NCI-H146 treated with DMSO at 0.1 percent for 48 hours (cell line): ENCODE measurements at regions not wholly inside any gene's neighbourhood (a gene's known extent, or its start where the extent isn't known, plus 50 kb on each side); places are given as distances from the start of the nearest gene placed in this dataset.

ENCODE experiments used
- DNase-seq: peaks from one replicate; lab custom pipeline; 2025; ENCODE audit not compliant: unreplicated experiment; lab: John Stamatoyannopoulos, UW

DNA sequence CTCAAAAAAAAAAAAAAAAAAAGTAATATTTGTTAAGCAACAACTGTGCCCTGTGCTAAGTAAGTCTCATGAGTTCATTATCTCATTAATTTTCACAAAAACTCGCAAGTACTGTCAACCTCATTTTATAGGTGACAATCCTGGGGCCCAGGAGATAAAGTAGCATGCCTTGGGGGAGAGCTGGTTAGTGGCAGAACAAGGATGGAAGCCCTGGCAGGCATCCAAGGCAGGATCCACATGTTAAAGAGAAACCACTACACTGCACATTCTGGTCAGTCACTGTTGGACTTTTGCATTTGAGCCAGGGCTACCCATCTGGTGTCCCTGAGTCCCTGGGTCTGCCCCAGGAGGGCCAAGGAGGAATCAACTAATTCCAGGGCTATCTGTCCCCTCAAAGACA is 54.6 kb downstream of the ZFP36L2 start:
- no peak for DNase-seq

GRCh38 chr2:43170405-43171105 is 55.9 kb downstream of the ZFP36L2 start:
- no peak for DNase-seq

- no peak for DNase-seq
Observed at GRCh38 chr2:43169987-43170386, 56.4 kb downstream of the ZFP36L2 start.

GRCh38 chr2:43169099-43169945 is 57.1 kb downstream of the ZFP36L2 start:
- DNase-seq, result no peak

DNA sequence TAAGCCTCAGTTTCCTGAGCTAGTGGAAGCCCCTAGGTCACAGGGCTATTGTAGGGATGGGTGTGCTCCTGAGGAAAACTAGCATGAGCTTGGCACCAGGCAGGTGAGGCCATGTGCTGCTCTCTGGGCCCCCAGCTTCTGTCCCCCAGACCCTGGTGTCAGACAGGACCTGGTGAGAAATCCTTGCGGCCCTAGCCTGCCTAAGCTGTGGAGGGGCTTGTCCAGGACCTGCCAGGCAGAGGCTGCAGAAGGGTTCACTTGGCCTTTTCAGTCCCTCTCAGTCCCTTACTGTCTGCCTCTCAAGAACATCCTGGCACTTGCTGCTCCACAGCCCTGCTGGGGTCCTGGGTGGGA is 58.4 kb downstream of the ZFP36L2 start:
- DNase-seq, result no peak

DNA sequence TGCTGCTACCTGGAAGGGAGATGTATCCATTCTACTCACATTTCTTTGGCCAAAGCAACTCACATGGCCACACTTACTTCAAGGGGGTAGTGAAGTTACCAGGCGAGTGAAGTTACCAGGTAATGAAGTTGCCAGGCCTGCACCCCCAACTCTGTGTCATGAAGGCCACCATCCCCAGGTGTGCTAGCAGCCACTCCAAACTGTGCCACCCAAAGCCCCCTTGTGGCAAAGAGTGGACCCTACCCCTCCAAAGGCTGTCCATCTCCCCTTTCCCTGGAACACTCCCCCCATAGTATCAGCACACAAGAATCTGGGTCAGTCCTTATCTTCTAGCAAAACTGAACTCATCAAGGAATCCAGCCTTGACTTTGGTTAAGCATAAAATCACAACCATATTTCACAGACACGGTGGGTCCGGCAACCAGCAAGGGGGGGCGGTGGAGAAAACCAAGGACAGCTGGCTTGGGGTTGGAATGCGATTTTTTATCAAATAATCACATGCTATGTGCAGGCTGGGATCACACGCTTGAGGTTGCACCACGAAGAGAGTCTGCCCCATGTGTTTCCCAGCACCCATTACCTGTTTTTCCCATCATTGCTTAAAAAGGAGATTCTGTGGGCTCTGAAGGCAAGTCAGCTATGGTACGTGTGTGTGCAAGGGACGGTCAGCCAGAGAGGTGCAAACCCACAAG is 60.9 kb downstream of the ZFP36L2 start:
- no peak for DNase-seq

DNA sequence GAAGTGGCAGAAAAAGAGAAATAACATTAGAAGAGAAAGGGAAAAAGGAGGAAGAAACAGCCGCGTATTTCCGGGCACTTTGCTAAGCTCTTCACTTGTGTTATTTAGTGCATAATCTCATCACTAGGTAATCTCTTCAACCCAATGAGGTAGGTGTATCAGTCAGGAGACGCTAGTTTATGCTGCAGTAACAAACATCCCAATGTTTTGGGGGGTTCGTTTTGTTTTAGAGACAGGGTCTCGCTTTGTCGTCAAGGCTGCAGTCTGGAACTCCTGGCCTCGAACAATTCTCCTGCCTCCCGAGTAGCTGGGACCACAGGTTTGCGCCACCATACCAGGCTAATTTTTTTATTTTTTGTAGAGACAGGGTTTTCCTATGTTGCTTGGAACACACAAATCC is 61.7 kb downstream of the ZFP36L2 start:
- no peak for DNase-seq

GRCh38 chr2:43163584-43164270 is 62.7 kb downstream of the ZFP36L2 start:
- DNase-seq, result no peak

DNA sequence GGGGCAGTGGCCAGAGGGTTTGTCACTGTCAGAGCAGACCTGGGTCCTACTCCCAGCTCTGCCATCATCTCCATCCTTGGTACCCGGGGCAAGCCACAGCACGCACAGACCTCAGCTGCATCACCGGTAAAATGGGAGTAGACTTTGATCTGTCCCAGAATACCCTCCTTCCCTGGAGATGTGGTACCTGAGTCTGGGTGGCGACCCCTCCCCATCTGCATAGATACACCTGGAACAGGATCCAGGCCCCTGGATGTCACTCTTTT is 64.0 kb downstream of the ZFP36L2 start:
- DNase-seq, result no peak

GRCh38 chr2:43161650-43162510 is 64.5 kb downstream of the ZFP36L2 start:
- DNase-seq, result no peak

- DNase-seq, result no peak
Observed at GRCh38 chr2:43160778-43161177, 65.6 kb downstream of the ZFP36L2 start.

DNA sequence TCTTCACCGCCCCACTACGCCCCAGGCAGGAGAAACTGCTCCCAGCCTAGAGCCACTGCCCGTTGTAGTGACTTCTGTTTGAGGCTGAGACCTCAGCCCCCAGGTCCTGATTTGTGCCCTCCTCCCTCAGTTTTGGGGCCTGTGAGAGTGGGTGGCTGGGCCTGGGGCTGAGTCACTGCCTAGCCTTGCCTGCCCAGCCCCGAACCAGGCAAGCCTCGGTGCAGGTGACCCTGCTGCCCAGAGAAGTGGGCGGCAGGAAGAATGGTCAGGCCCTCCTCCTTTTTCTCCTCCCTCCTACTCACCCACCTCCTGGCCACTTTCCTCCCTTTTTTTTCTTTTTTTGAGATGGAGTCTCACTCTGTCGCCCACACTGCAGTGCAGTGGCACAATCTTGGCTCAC is 66.6 kb downstream of the ZFP36L2 start:
- DNase-seq, result no peak

- DNase-seq, result no peak
Observed at GRCh38 chr2:43158259-43158880, 68.0 kb downstream of the ZFP36L2 start.

- no peak for DNase-seq
Observed at GRCh38 chr2:43157506-43158246, 68.7 kb downstream of the ZFP36L2 start.

DNA sequence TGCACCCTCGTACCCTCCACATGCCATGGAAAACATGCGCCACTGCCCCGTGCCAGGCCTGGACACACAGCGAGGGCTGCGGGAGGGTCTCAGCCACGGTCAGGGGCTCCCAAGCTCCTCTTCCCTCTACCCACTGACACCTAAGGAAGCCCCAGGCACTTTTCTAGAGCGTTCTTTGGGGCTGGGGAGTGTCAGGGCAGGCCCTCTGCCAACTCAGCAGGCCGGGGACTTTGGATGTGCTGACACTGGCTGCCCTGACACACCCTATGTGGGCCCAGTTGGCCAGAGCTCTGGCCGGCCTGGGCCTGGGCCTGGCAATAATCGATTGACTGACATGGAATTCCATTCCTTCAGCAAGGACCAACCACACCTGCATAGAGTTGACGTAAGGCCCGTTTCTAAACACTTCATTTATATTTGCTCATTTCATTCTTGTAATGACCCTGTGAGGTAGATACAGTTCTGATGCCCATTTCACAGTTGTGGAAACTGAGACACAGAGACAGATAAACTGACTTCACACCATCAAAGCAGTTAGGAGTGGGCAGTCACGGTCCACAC is 70.5 kb downstream of the ZFP36L2 start:
- DNase-seq, result no peak

- DNase-seq, result no peak
Observed at GRCh38 chr2:43154685-43155084, 71.7 kb downstream of the ZFP36L2 start.

- no peak for DNase-seq
Observed at GRCh38 chr2:43152741-43153647, 73.4 kb downstream of the ZFP36L2 start.

DNA sequence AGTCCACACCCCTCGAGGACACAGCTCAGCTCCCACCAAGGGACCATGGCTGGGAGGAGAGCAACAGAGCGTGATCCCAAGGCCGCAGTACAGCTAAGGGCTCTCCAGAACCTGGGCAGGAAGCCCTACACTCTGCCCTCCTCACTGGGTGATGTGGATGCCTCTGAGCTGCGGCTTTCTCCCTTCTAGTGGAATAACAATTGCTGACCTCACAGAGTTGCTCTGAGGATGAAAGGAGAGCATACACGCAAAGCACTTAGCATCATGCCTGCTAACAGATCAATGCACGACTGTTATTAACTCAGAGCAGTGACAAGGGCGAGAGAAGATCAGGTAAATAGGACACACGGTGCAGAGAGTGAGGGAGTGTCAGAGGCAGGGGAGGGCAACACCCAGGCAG is 74.2 kb downstream of the ZFP36L2 start:
- DNase-seq, result no peak
